BE2C (cell line): ENCODE measurements at regions not wholly inside any gene's neighbourhood (a gene's known extent, or its start where the extent isn't known, plus 50 kb on each side); places are given as distances from the start of the nearest gene placed in this dataset.

Experiments used
- DNase-seq: peaks from one replicate; pipeline ENCODE4 v3.0.0-alpha.2; 2020
- H3K27me3 ChIP-seq: fragments of 250-450 bp; sonication (Bioruptor Pico); 2 replicates; pipeline ENCODE4 v1.5.1; 2020; ENCODE audit warnings: mild to moderate bottlenecking
- H3K36me3 ChIP-seq: fragments of 250-450 bp; sonication (Bioruptor Pico); 2 replicates; pipeline ENCODE4 v1.5.1; 2020; ENCODE audit warnings: mild to moderate bottlenecking
- H3K4me1 ChIP-seq: fragments of 250-450 bp; sonication (Bioruptor Pico); 2 replicates; pipeline ENCODE4 v1.5.1; 2020
- H3K4me3 ChIP-seq: 2 replicates; pipeline ENCODE4 v1.5.1; 2011; ENCODE audit warnings: low read depth, low read length
- H3K9me3 ChIP-seq: fragments of 250-450 bp; sonication (Bioruptor Pico); 2 replicates; pipeline ENCODE4 v1.5.1; 2020
- CTCF ChIP-seq: IDR thresholded peaks from 2 replicates; pipeline ENCODE4 v1.5.1; 2012; ENCODE audit warnings: mild to moderate bottlenecking, low read depth, low read length

GRCh38 chr11:81990659-81991443, 742.8 kb downstream of the FAM181B start:
- H3K4me1 ChIP-seq, result no peaks in the 10 kb centered on the region
- no peak overlapping the region for H3K4me3 ChIP-seq
- TF ChIP-seq CTCF, result no peak
- DNase-seq, result no peak
- no peaks in the 10 kb centered on the region for H3K36me3 ChIP-seq
- no peaks in the 10 kb centered on the region for H3K27me3 ChIP-seq
- no peaks in the 10 kb centered on the region for H3K9me3 ChIP-seq

DNA sequence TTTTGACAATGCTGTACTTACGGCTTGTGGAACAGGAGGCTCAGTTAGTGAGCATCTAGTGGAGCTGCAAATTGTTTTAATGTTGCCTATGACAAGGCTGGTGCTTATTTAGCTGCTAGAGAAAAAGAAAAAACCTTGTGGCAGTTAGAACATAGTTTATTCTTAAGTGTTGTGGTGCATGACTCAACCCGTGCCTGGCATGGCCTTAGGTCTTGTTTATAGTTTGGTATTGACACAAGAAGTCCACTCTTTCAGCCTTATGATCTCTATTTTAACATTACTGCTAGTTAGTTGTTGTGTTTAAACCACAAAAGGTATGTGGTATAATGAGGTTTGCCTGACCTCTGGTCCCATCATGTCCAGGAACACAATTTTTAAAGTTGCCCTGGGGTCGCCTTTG, 744.6 kb downstream of the FAM181B start:
- Histone ChIP-seq H3K36me3 (no peaks in the 10 kb centered on the region), H3K27me3 (no peaks in the 10 kb centered on the region), H3K9me3 (no peaks in the 10 kb centered on the region), H3K4me1 (no peaks in the 10 kb centered on the region), H3K4me3 (no peak overlapping the region)
- no peak for DNase-seq
- no peak for TF ChIP-seq CTCF

- Histone ChIP-seq H3K4me1 (no peaks in the 10 kb centered on the region), H3K4me3 (no peak overlapping the region), H3K9me3 (no peaks in the 10 kb centered on the region), H3K27me3 (no peaks in the 10 kb centered on the region), H3K36me3 (no peaks in the 10 kb centered on the region)
- no peak for TF ChIP-seq CTCF
- no peak for DNase-seq
Measured at GRCh38 chr11:81987829-81988472, 745.7 kb downstream of the FAM181B start.

- no peak for TF ChIP-seq CTCF
- H3K36me3 ChIP-seq, result no peaks in the 10 kb centered on the region
- DNase-seq, result no peak
- H3K4me3 ChIP-seq, result no peak overlapping the region
- no peaks in the 10 kb centered on the region for H3K4me1 ChIP-seq
- H3K9me3 ChIP-seq, result no peaks in the 10 kb centered on the region
- no peaks in the 10 kb centered on the region for H3K27me3 ChIP-seq
Measured at GRCh38 chr11:81986556-81987161, 747.0 kb downstream of the FAM181B start.

GRCh38 chr11:81979448-81979847, 754.2 kb downstream of the FAM181B start:
- no peak for DNase-seq
- H3K36me3 ChIP-seq, result no peaks in the 10 kb centered on the region
- H3K9me3 ChIP-seq, result no peaks in the 10 kb centered on the region
- no peak for TF ChIP-seq CTCF
- H3K4me1 ChIP-seq, result no peaks in the 10 kb centered on the region
- no peak overlapping the region for H3K4me3 ChIP-seq
- H3K27me3 ChIP-seq, result no peaks in the 10 kb centered on the region

GRCh38 chr11:81975261-81975900, 758.3 kb downstream of the FAM181B start:
- no peak overlapping the region for H3K4me3 ChIP-seq
- H3K9me3 ChIP-seq, result no peaks in the 10 kb centered on the region
- no peaks in the 10 kb centered on the region for H3K27me3 ChIP-seq
- no peaks in the 10 kb centered on the region for H3K36me3 ChIP-seq
- no peak for TF ChIP-seq CTCF
- no peak for DNase-seq
- no peaks in the 10 kb centered on the region for H3K4me1 ChIP-seq
